Inflammatory macrophage (primary cell): ENCODE measurements at regions not wholly inside any gene's neighbourhood (a gene's known extent, or its start where the extent isn't known, plus 50 kb on each side); places are given as distances from the start of the nearest gene placed in this dataset.
A peak's percentile ranks its signal among the peaks of the same experiment; 100 is the strongest.

Source experiments
- DNase-seq, 2 donors: peaks; one replicate each; pipeline ENCODE4 v3.0.0-alpha.2; 2020 to 2022

DNA sequence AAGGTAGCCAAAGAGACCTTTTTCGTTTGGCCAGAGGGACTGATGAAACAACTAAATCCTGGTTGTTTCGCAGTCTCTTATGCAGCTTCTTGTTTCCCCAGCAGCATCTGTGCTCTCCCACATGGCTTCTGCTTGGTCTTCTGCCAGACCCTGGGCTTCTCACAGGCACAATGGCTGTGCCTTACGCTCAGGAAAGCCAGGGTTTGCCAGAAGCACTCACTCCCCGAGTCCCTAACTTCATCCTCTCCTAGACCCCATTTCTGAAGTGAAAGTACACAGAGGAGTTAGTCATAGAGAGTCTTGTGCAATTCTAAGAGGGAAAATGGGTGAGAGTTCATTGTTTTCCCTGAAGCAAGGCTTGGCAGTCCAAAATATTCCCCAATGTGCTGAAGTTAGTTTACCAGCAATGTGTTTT is 121.7 kb downstream of the EVX1 start:
- peak; percentile 30 to 47 for DNase-seq

DNA sequence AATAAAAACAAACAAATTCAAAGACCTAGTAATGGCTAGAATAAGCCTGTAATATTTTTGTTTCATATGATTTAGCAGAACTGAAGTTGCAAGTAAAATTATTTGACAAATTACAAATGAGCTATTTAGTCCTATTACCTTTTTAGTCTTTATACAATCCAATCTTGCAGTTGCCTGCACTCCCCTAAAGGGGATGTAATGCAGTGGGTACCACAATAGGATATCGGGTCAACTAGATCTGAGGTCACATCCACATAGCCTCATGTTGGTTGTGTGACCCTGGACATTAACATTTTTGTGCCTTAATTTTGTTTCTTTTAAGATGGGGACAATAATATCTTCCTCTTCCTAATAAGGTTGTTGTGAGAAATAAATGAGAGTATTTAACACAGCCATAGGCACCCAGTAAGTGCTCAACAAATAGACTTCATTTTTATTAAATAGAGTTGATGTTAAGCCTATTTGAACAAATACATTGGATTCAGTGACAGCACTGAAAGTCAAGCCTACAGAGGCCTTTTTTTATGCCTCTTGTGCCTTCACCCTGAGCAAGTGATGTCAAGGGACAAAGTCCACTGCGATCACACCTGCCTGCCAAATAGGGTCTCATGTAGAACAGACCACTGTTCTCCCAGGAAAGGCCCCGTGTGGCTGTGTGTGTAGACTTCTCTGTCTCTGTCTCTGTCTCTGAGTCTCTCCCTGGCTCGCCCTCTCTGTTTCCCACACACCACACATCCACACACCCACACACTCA is 124.8 kb downstream of the EVX1 start:
- DNase-seq = no peak

- DNase-seq = no peak
These were observed 125.4 kb downstream of the EVX1 start for GRCh38 chr7:27367933-27368549.

DNA sequence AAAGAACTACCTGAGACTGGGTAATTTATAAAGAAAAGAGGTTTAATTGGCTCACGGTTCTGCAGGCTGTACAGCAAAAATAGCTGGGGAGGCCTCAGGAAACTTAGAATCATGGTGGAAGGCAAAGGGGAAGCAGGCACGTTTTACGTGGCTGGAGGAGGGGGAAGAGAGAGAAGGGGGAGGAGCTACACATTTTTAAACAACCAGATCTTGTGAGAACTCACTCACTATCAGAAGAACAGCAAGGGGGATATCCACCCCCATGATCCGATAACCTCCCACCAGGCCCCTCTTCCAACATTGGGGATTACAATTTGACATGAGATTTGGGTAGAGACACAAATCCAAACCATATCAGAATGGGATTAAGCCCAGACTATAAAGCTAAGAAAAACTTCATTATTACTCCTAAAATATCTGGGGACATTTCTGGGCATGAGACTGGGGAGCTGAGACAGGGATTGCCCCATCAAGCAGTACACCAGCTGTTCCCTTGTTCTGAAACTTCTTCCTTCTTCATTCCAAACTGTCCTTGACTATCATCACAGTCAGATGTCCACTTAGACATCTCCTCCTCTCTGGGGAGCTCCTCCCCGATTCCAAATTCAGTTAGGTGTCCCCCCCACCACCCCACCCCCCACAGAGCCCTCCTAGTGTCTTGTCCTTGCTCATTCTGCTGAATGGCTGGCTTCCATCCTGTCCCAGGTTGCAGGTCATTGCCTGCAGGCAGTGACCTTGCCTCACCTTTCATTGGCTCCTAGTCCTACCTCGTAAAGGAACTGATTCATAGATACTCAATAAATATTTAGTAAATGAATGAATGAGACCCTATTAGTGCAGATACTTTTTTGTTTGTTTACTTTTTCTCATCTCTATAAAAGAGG is 132.6 kb downstream of the EVX1 start:
- DNase-seq = no peak

DNA sequence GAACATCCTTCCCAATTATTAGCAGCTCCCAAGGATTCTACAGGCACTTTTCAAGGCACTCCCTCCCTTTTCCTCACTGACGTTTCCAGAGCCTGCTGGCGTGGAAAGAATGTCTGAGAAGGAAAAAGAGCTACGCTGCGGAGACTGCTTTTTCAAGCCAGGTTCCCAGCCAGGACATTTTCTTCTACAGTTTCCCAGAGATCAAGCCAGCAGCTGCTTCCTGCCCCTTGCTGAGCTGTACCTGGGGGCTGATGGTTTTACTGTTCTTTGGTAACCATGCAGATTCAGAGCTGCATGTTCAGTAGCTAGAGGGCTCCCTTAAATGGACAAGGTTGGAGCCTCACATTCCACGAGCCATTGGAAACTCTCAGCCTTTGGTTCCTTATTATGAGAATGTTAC is 133.4 kb downstream of the EVX1 start:
- DNase-seq = no peak

- DNase-seq = no peak
These were observed 135.4 kb downstream of the EVX1 start for GRCh38 chr7:27377988-27378387.

DNA sequence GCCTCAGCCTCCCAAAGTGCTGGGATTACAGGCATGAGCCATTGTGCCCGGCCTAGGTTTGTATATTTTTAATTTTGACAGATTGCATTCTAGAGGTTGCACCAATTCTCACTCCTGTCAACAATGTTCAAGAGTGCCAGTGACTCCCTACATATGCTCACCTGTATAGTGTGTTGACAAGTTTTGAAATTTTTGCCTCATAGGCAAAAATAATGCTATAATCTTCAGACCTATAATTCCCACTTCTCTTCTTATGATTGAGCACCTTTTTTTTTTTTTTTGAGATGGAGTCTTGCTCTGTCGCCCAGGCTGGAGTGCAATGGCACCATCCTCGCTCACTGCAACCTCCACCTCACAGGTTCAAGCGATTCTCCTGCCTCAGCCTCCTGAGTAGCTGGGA is 139.7 kb downstream of the EVX1 start:
- no peak for DNase-seq

DNA sequence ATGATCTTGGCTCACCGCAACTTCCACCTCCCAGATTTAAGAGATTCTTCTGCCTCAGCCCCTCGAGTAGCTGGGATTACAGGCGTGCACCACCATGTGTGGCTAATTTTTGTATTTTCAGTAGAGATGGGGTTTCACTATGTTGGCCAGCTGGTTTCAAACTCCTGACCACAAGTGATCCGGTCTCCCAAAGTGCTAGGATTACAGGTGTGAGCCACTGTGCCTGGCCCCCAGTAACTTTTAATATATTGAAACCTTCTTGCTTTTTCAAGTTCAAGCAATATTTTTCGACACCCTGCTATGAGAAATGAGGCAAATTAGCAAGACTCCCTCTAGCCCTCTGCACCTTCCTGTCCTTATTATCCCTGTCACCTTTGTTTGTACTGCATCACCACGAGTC is 144.0 kb downstream of the EVX1 start:
- DNase-seq = no peak

GRCh38 chr7:27387864-27388263 is 145.3 kb downstream of the EVX1 start:
- no peak for DNase-seq

- DNase-seq = no peak
These were observed 146.0 kb downstream of the EVX1 start for GRCh38 chr7:27388561-27388960.

DNA sequence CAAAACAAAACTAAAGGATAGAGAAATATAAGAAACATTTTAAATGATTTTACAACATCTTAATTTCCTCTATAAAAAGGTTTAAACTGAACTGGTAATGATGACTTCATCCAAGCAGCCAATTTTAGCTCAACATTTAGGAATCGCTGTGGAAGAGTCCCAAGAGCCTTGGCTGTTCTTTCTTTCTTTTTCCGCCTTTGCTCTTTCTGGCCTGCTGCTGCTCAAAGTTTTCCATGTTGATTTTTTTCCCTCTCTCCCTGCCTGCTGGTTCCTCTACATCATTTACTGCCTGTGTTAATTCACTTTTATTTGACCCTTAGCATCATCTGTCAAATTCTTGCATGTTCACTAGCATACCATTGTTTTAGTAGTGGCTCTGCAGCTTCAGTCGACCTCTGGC is 146.9 kb downstream of the EVX1 start:
- DNase-seq = no peak

DNA sequence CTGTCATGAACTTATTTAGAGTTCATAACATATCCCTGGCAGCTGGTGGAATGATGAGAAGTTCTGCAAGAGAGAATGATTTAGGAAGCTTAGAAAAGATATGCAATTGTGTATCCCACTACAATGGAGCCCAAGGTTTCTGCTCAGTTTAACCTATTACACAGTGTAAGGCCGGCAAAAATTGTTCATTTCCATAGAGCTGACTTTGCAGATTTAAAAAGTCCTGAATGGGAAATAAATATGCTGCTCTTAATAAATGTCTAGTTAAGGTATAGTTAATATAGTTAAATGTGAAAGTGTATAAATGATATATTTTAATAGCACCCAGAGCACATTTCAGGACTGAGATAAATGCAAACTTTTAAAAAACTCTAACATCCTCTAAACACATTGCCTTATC is 149.9 kb downstream of the EVX1 start:
- no peak for DNase-seq

DNA sequence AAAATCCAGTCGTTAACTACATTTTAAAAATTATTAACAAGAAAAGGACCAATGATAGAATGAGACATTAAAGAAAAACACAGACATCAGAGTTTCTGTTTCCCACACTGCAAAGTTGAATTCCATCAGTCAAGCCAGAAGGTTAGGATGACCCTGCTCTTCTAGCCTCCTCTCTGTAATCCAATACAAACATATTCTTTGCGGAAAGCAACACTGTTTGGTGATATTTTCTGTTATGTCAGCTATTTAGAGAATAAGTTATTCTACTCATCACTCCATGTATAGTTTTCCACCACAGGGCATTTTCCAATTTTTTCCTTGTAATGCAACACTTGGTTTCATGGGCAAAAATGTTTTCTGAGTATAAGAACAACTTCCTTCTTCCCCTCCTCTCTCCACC is 152.3 kb downstream of the EVX1 start:
- DNase-seq = no peak

- DNase-seq = no peak
These were observed 153.0 kb downstream of the EVX1 start for GRCh38 chr7:27395626-27396025.

- no peak for DNase-seq
These were observed 154.9 kb downstream of the EVX1 start for GRCh38 chr7:27397503-27397902.

- no peak for DNase-seq
These were observed 156.2 kb downstream of the EVX1 start for GRCh38 chr7:27398851-27399250.

- peak; percentile 30 to 33 for DNase-seq
These were observed 157.4 kb downstream of the EVX1 start for GRCh38 chr7:27399791-27400567.

DNA sequence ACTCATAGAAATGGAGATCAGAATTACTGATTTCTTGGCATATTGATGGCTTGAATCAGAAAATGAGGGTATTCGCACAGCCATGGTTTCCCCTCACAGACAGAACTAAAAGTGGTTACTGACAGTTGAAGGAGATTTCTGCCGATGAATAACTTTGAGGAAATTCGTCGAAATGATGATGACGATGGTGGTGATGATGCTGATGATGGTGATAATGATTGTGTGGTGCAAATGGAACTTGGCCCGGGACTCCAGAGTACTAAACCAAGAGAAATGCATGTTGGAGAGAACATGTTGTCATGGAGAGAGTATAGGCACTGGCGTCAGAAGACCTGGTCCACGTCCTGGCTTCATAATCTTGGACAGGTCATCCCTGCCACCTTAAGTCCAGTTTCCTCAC is 163.2 kb downstream of the EVX1 start:
- no peak for DNase-seq

GRCh38 chr7:27409311-27409710 is 166.7 kb downstream of the EVX1 start:
- no peak for DNase-seq

- DNase-seq = peak; percentile 32 to 35
These were observed 167.2 kb downstream of the EVX1 start for GRCh38 chr7:27409776-27410175.

GRCh38 chr7:27410812-27411544 is 168.4 kb downstream of the EVX1 start:
- no peak for DNase-seq

- DNase-seq = no peak
These were observed 169.6 kb downstream of the EVX1 start for GRCh38 chr7:27412164-27412563.
